Transverse colon (tissue), 4 donors: ENCODE measurements at regions not wholly inside any gene's neighbourhood (a gene's known extent, or its start where the extent isn't known, plus 50 kb on each side); places are given as distances from the start of the nearest gene placed in this dataset.
"Not testable (repeated sequence)": the region's sequence is repeated elsewhere in the genome, so short reads cannot be mapped to it uniquely, and the experiment has no call there.

Experiments used
- CTCF ChIP-seq, 5 experiments: fragments of 200-600 bp in 3 of 5; fragments of 450-650 bp in 2 of 5; sonication (generic) in 3 of 5; IDR thresholded peaks; 1 replicate in 2 of 5; 2 replicates in 3 of 5; pipeline ENCODE4 v1.5.1; 2016 to 2017; ENCODE audit warnings: antibody characterized with exemption in 5 of 5, inconsistent platforms in 3 of 5, mild to moderate bottlenecking in 2 of 5, moderate library complexity in 1 of 5
- EP300 ChIP-seq: sonication (generic); formaldehyde crosslinking; IDR thresholded peaks from one replicate; pipeline ENCODE4 v1.6.1; 2017; ENCODE audit warnings: antibody characterized with exemption, low read depth
- POLR2A ChIP-seq: fragments of 450-650 bp; IDR thresholded peaks from one replicate; pipeline ENCODE4 v1.6.1; 2016; ENCODE audit warnings: antibody characterized with exemption, mild to moderate bottlenecking, moderate library complexity
- POLR2AphosphoS5 ChIP-seq, 3 donors: sonication (generic); formaldehyde crosslinking; IDR thresholded peaks; one replicate each; pipeline ENCODE4 v1.6.1; 2016; ENCODE audit warnings: antibody characterized with exemption in 3 of 3

DNA sequence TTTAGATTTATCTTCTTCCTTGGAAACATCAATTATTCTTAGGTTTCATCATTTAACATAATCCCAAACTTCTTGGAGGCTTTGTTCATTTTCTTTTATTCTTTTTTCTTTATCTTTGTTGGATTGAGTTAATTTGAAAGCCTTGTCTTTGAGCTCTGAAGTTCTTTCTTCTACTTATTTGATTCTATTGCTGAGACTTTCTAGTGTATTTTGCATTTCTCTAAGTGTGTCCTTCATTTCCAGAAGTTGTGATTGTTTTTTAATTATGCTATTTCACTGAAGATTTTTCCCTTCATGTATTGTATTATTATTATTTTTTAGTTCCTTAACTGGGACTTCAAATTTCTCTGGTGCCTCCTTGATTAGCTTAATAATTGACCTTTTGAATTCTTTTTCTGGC is 103.1 kb upstream of the SGIP1 start:
- not testable (repeated sequence) for TF ChIP-seq CTCF (IDR thresholded peaks at IDR 0.05); EP300; POLR2A; POLR2AphosphoS5 (IDR thresholded peaks at IDR 0.05)
